HUES64 (cell line): ENCODE measurements at regions not wholly inside any gene's neighbourhood (a gene's known extent, or its start where the extent isn't known, plus 50 kb on each side); places are given as distances from the start of the nearest gene placed in this dataset.
"Not testable (repeated sequence)": the region's sequence is repeated elsewhere in the genome, so short reads cannot be mapped to it uniquely, and the experiment has no call there.

Experiments
- H3K27ac ChIP-seq: 2 replicates; pipeline ENCODE4 v1.7.0; 2013; ENCODE audit warnings: low read depth, low read length, inconsistent platforms
- H3K27me3 ChIP-seq: 2 replicates; pipeline ENCODE4 v1.6.1; 2013; ENCODE audit warnings: mild to moderate bottlenecking, low read length; ENCODE audit not compliant: insufficient read depth
- H3K36me3 ChIP-seq: 2 replicates; pipeline ENCODE4 v1.6.1; 2013; ENCODE audit warnings: mild to moderate bottlenecking, low read length; ENCODE audit not compliant: insufficient read depth
- H3K4me1 ChIP-seq: 2 replicates; pipeline ENCODE4 v1.6.1; 2013; ENCODE audit warnings: mild to moderate bottlenecking, low read length, moderate library complexity; ENCODE audit not compliant: insufficient read depth
- H3K4me3 ChIP-seq: 2 replicates; pipeline ENCODE4 v1.5.1; 2013; ENCODE audit warnings: mild to moderate bottlenecking, low read length, moderate library complexity
- H3K9ac ChIP-seq: 2 replicates; pipeline ENCODE4 v1.6.1; 2013; ENCODE audit warnings: mild to moderate bottlenecking, low read depth, low read length
- H3K9me3 ChIP-seq: 2 replicates; pipeline ENCODE4 v1.6.1; 2013; ENCODE audit warnings: low read depth, low read length; ENCODE audit not compliant: insufficient read depth
- WGBS: fragments of 150-250, 120-280 bp; methylation state at CpG from one replicate; pipeline ENCODE4 v1.1.7; 2013; ENCODE audit warnings: missing lambda C conversion rate; 5-methylcytosine and 5-hydroxymethylcytosine counted together

DNA sequence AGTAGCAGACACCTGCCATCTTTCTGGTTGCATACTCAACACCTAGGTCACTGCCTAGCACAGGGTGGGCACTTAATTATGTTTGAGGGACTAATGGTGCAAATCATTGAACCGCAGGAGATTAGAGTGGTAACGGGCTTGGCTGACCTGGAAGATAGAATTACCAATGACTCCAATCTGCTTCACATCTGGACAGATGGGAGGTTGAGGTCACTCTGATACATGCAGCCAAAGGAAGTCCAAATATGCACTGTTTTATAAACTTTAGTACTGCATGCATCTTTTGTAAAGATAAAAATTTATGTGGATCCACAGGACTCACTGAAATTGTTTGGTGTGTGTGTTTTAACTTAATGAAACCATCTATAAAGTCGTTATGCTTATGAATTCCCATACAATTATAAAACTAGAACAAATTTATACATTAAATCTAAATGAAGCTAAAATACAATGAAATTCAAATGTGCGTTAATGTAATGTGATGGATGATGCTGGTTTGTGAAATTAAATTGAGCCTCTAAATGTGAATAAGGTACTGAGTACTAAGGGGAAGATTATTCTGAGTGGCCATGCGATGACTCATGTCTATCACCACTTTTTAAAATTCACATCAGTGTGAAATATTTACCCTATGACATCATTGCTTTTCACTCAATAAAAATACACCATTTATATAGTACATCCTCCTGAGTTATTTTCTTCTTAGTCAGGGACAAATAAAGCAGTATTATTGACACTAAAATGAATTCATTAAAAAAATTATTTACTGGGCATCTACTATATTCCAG is 224.7 kb upstream of the FAM78B start:
- Histone ChIP-seq H3K4me3 (no peak overlapping the region), H3K36me3 (no peaks in the 10 kb centered on the region)
- 90% methylated on average over 4 of the region's 5 CpGs for WGBS

DNA sequence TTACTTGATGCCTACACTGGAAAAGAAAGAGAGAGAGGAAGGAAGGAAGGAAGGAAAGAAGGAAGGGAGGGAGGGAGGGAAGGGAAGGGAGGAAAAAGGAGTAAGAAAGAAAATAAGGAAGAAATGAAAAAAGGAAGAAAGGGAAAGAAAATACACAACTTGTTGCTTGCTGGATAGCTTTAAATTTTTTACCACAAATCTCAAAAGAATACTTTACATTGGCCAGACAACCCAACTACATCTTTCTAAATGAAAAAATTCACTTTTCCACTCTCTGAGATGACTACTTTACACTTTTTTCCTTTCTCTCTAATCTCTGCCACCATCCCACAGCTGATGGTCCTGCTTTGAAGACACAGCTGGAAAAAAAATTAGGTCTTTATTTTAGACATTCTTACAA is 228.9 kb upstream of the FAM78B start:
- no peaks in the 10 kb centered on the region for H3K9me3 ChIP-seq
- no peak overlapping the region for H3K27ac ChIP-seq
- H3K9ac ChIP-seq: no peak overlapping the region
- H3K27me3 ChIP-seq: no peaks in the 10 kb centered on the region
- no peak overlapping the region for H3K4me3 ChIP-seq
- no peaks in the 10 kb centered on the region for H3K36me3 ChIP-seq
- no peaks in the 10 kb centered on the region for H3K4me1 ChIP-seq

More for the DNA sequence above, 224.7 kb upstream of the FAM78B start:
- no peak overlapping the region for H3K9ac ChIP-seq
- H3K4me1 ChIP-seq: peaks cover under 1% of the 10 kb centered on the region; the same call in 1 of the 2 replicates
- no peak overlapping the region for H3K27ac ChIP-seq
- H3K27me3 ChIP-seq: no peaks in the 10 kb centered on the region
- H3K9me3 ChIP-seq: no peaks in the 10 kb centered on the region

DNA sequence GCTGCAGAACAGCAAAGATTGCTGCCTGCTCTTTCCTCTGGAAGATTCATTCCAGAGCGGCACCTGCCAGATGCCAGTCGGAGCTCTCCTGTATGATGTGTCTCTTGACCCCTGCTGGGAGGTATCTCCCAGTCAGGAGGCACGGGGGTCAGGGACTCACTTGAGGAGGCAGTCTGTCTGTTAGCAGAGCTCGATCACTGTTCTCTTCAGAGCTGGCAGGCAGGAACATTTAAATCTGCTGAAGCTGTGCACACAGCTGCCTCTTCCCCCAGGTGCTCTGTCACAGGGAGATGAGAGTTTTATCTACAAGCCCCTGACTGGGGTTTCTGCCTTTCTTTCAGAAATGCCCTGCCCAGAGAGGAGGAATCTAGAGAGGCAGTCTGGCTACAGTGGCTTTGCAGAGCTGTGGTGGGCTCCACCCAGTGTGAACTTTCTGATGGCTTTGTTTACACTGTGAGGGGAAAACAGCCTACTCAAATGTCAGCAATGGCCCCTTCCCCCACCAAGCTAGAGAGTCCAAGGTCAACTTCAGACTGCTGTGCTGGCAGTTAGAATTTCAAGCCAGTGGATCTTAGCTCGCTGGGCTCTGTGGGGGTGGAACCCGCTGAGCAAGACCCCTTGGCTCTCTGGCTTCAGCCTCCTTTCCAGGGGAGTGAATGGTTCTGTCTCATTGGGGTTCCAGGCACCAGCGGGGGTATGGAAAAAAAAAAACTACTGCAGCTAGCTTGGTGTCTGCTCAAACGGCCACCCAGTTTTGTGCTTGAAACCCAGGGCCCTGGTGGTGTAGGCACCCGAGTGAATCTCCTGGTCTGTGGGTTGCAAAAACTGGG is 242.7 kb upstream of the FAM78B start:
- H3K9me3 ChIP-seq, H3K27me3 ChIP-seq, H3K4me1 ChIP-seq, H3K9ac ChIP-seq, H3K27ac ChIP-seq, H3K4me3 ChIP-seq, H3K36me3 ChIP-seq: not testable (repeated sequence)
- 58% methylated on average over 9 of the region's 9 CpGs for whole genome bisulfite sequencing

DNA sequence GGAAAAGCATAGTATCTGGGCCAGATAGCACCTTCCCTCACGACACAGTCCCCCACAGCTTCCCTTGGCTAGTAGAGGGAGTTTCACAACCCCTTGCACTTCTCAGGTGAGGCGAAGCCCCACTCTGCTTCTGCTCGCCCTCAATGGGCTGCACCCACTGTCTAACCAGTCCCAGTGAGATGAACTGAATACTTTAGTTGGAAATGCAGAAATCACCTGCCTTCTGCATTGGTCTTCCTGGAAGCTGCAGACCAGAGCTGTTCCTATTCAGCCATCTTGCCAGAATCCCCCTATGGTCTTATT is 243.2 kb upstream of the FAM78B start:
- H3K9ac ChIP-seq: no peak overlapping the region
- no peaks in the 10 kb centered on the region for H3K36me3 ChIP-seq
- no peaks in the 10 kb centered on the region for H3K4me1 ChIP-seq
- H3K27me3 ChIP-seq: no peaks in the 10 kb centered on the region
- 97% methylated on average over 3 of the region's 3 CpGs for WGBS
- no peak overlapping the region for H3K27ac ChIP-seq
- H3K4me3 ChIP-seq: no peak overlapping the region
- peaks cover 9% of the 10 kb centered on the region; the same call in 1 of the 2 replicates for H3K9me3 ChIP-seq

DNA sequence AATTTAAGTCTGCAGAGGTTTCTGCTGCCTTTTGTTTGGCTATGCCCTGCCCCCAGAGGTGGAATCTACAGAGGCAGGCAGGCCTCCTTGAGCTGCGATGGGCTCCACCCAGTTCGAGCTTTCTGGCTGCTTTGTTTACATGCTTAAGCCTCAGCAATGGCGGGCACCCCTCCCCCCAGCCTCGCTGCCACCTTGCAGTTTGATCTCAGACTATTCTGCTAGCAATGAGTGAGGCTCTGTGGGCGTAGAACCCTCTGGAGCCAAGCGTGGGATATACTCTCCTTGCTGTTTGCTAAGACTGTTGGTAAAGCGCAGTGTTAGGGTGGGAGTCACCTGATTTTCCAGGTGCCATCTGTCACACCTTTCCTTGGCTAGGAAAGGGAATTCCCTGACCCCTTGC is 250.0 kb upstream of the FAM78B start:
- 89% methylated on average over 7 of the region's 7 CpGs for WGBS

DNA sequence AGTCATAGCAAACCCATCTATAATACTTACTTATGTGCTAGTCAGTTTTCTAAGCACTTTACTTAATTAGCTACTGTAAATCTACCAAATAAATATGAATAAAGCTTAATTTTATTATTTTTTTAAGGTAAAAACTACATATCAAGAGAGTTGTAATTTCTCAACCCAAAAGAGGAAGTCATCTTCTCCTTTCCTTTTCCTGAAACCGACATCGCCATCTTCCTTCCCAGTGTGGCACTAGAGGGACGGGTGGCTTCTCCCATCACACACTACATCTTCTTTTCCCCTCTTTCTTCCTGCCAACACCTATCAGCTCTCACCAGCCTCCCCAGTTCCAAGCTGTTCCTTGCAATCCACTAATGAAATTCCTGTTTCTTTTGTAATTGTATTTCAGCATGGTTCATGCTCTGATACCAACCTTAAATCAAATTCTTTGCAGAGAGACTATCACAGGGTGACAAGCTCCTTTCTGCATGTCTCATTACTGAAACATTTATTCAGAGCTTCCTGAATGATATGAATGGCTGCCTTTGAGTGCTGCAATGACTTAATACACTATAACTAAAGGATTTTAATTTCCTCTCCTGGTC is 251.6 kb upstream of the FAM78B start:
- Histone ChIP-seq H3K27ac (no peak overlapping the region), H3K4me3 (no peak overlapping the region), H3K9ac (no peak overlapping the region), H3K4me1 (no peaks in the 10 kb centered on the region), H3K9me3 (no peaks in the 10 kb centered on the region), H3K36me3 (no peaks in the 10 kb centered on the region), H3K27me3 (no peaks in the 10 kb centered on the region)
- 99% methylated on average over 3 of the region's 3 CpGs for WGBS

More for the DNA sequence above, 250.0 kb upstream of the FAM78B start:
- H3K27me3 ChIP-seq, H3K4me3 ChIP-seq, H3K36me3 ChIP-seq, H3K9me3 ChIP-seq, H3K9ac ChIP-seq, H3K27ac ChIP-seq, H3K4me1 ChIP-seq: not testable (repeated sequence)

DNA sequence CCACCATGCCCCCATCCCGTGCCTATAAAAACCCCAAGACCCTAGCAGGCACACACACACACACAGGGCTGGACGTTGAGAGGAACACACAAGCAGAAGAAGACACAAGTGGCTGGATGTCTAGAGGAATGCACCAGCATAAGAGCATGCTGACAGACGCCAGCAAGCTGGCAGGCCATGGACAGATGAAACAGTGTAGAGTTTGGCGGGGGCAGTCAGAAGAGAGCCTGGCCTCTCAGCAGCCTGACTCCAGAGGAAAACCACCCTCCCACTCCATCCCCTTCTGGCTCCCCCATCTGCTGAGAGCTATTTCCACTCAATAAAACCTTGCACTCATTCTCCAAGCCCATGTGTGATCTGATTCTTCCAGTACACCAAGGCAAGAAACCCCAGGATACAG is 255.8 kb upstream of the FAM78B start:
- H3K4me3 ChIP-seq, H3K4me1 ChIP-seq, H3K9ac ChIP-seq, H3K36me3 ChIP-seq, H3K27ac ChIP-seq, H3K27me3 ChIP-seq, H3K9me3 ChIP-seq: not testable (repeated sequence)
- WGBS: 95% methylated on average over 4 of the region's 4 CpGs

DNA sequence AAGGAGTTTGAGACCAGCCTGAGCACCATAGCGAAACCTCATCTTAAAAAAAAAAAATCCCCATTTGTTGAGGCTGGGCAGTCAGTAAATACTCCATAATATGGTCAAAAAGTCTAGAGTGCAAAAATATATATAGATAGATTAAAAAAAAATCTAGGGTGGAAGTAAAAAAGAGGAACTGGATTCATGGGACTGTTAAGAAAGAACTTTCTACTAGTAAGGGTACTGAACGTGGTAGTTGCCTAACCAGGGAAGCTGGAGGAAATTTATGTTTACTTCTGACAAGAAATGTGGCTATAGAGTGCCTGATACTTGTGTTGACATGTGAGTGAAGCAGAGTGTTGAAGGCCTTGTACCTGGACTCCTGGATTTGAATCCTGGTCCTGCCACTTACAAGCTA is 265.9 kb upstream of the FAM78B start:
- no peaks in the 10 kb centered on the region for H3K27me3 ChIP-seq
- H3K4me1 ChIP-seq: no peaks in the 10 kb centered on the region
- H3K9ac ChIP-seq: no peak overlapping the region
- no peaks in the 10 kb centered on the region for H3K36me3 ChIP-seq
- H3K4me3 ChIP-seq: no peak overlapping the region
- H3K9me3 ChIP-seq: no peaks in the 10 kb centered on the region
- H3K27ac ChIP-seq: no peak overlapping the region
- WGBS: 91% methylated on average over 1 of the region's 2 CpGs

DNA sequence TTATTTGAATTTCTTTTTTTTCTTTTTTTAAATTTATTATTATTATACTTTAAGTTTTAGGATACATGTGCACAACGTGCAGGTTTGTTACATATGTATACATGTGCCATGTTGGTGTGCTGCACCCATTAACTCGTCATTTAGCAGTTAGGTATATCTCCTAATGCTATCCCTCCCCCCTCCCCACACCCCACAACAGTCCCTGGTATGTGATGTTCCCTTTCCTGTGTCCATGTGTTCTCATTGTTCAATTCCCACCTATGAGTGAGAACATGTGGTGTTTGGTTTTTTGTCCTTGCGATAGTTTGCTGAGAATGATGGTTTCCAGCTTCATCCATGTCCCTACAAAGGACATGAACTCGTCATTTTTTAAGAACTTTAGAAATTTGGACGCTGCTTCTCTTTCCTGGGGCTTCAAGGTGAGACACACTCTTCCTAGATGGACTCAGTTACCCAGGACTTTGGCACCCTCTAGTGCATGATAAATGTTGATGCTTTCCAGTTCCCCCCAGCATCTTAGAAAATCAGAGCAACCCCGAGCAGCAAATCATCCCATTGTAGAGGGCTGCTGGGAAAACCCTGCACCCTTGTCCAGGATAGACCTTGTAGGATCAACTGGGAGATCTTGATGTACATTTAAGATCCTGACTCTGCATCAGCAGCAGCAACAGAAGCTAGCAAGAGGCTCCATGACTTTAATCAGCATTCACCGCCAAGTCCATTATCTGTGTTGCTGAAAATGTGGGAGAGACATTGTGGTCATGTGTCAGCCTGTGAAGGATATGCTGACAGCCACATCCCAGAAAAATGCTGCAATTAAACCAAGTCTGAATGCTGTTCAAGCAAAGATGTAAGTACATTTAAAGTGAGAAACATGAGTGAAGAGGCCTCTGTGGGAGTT is 266.9 kb upstream of the FAM78B start:
- H3K4me3 ChIP-seq, H3K27me3 ChIP-seq, H3K9me3 ChIP-seq, H3K9ac ChIP-seq, H3K27ac ChIP-seq, H3K36me3 ChIP-seq, H3K4me1 ChIP-seq: not testable (repeated sequence)
- 31% methylated on average over 5 of the region's 7 CpGs for WGBS

DNA sequence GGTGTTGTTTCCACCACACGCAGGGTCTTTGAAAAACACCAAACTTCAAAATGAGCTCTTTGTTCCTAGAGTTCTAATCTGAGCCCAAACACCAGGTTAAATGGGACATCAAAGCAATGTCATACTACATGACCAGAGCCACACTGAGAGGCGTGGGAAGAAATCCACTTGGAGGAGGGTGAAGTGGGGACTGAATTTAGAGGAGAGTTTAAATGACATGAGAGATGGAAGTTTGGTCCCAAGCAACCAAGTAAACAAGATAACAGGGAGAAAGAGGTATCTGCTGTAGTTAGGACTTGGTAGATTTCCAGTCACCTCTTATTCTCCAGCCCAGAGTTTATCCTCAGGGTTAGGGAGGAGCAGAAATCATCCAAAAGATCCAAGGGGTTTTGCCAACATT is 290.9 kb upstream of the FAM78B start:
- no peaks in the 10 kb centered on the region for H3K9me3 ChIP-seq
- no peak overlapping the region for H3K4me3 ChIP-seq
- H3K9ac ChIP-seq: no peak overlapping the region
- no peaks in the 10 kb centered on the region for H3K36me3 ChIP-seq
- H3K27ac ChIP-seq: no peak overlapping the region
- no peaks in the 10 kb centered on the region for H3K4me1 ChIP-seq
- H3K27me3 ChIP-seq: no peaks in the 10 kb centered on the region
- WGBS: 84% methylated on average over 2 of the region's 2 CpGs

DNA sequence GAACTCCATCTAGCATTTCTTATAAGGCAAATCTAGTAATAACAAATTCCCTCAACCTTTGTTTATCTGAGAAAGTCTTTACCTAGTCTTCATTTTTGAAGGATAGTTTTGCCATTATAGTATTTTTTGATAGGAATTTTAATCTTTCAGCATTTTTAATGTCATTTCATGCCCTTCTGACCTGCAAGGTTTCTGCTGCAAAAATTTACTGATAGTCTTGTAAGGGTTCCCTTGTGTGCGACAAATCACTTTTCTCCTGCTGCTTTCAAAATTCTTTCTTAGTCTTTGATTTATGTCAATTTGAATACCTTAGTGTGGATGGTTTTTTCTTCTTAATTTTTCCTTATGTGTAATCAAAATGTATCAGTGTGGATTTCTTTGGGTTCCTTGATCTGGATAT is 297.5 kb upstream of the FAM78B start:
- Histone ChIP-seq H3K9me3 (peaks cover 10% of the 10 kb centered on the region; the same call in 1 of the 2 replicates), H3K4me1 (peaks cover 3% of the 10 kb centered on the region; the same call in 1 of the 2 replicates), H3K27ac (no peak overlapping the region), H3K27me3 (no peaks in the 10 kb centered on the region), H3K4me3 (no peak overlapping the region), H3K9ac (no peak overlapping the region), H3K36me3 (no peaks in the 10 kb centered on the region)
- WGBS: 100% methylated on average over 1 of the region's 1 CpG
